Stimulated activated CD8-positive, alpha-beta memory T cell treated with anti-CD3 and anti-CD28 coated beads, Interleukin-15, amount 100 ng/mL, for 4 hours (primary cell): ENCODE measurements at regions not wholly inside any gene's neighbourhood (a gene's known extent, or its start where the extent isn't known, plus 50 kb on each side); places are given as distances from the start of the nearest gene placed in this dataset.

Experiments
- DNase-seq, 2 donors: peaks; one replicate each; pipeline ENCODE4 v3.0.0-alpha.2; 2020; ENCODE audit warnings: low read depth in 2 of 2

GRCh38 chr2:172329416-172329773 is 98.0 kb upstream of the ITGA6 start:
- DNase-seq, result no peak

- DNase-seq, result no peak
Observed at GRCh38 chr2:172329774-172330671, 97.4 kb upstream of the ITGA6 start.

GRCh38 chr2:172332507-172332906 is 94.9 kb upstream of the ITGA6 start:
- no peak for DNase-seq

GRCh38 chr2:172333235-172333977 is 94.0 kb upstream of the ITGA6 start:
- DNase-seq, result no peak

GRCh38 chr2:172333978-172334330 is 93.4 kb upstream of the ITGA6 start:
- no peak for DNase-seq

GRCh38 chr2:172334988-172335387 is 92.4 kb upstream of the ITGA6 start:
- DNase-seq, result no peak

- DNase-seq, result no peak
Observed at GRCh38 chr2:172335736-172336135, 91.7 kb upstream of the ITGA6 start.

GRCh38 chr2:172336681-172337080 is 90.7 kb upstream of the ITGA6 start:
- DNase-seq, result no peak

GRCh38 chr2:172339371-172340010 is 87.9 kb upstream of the ITGA6 start:
- no peak for DNase-seq

- DNase-seq, result no peak
Observed at GRCh38 chr2:172340394-172340793, 87.0 kb upstream of the ITGA6 start.

GRCh38 chr2:172342078-172342477 is 85.3 kb upstream of the ITGA6 start:
- DNase-seq, result no peak

GRCh38 chr2:172342611-172343010 is 84.8 kb upstream of the ITGA6 start:
- no peak for DNase-seq

GRCh38 chr2:172344159-172344558 is 83.2 kb upstream of the ITGA6 start:
- DNase-seq, result no peak

GRCh38 chr2:172345956-172346555 is 81.3 kb upstream of the ITGA6 start:
- DNase-seq, result no peak

GRCh38 chr2:172348555-172349288 is 78.7 kb upstream of the ITGA6 start:
- no peak for DNase-seq

GRCh38 chr2:172350839-172351479 is 76.4 kb upstream of the ITGA6 start:
- no peak for DNase-seq

GRCh38 chr2:172351586-172351985 is 75.8 kb upstream of the ITGA6 start:
- no peak for DNase-seq

GRCh38 chr2:172354347-172354746 is 73.0 kb upstream of the ITGA6 start:
- no peak for DNase-seq

- DNase-seq, result no peak
Observed at GRCh38 chr2:172357442-172357841, 69.9 kb upstream of the ITGA6 start.

GRCh38 chr2:172358691-172359556 is 68.5 kb upstream of the ITGA6 start:
- no peak for DNase-seq
